GM10266 (cell line): ENCODE measurements at regions not wholly inside any gene's neighbourhood (a gene's known extent, or its start where the extent isn't known, plus 50 kb on each side); places are given as distances from the start of the nearest gene placed in this dataset.

Experiments used
- DNase-seq: peaks from one replicate; pipeline ENCODE4 v3.0.0; 2012; ENCODE audit errors: extremely low spot score
- CTCF ChIP-seq: IDR thresholded peaks from 2 replicates; pipeline ENCODE4 v1.5.1; 2012; ENCODE audit warnings: mild to moderate bottlenecking, low read depth; ENCODE audit not compliant: control insufficient read depth, insufficient read depth; ENCODE audit errors: missing control alignments

- no peak for TF ChIP-seq CTCF
- DNase-seq = no peak
Observed at GRCh38 chr2:116073731-116074130, 1631.3 kb downstream of the DPP10 start.

GRCh38 chr2:116074161-116074560, 1631.7 kb downstream of the DPP10 start:
- DNase-seq = no peak
- TF ChIP-seq CTCF = no peak

- no peak for TF ChIP-seq CTCF
- DNase-seq = no peak
Observed at GRCh38 chr2:116088236-116088635, 1645.8 kb downstream of the DPP10 start.

- no peak for DNase-seq
- TF ChIP-seq CTCF = no peak
Observed at GRCh38 chr2:116094196-116094595, 1651.8 kb downstream of the DPP10 start.

DNA sequence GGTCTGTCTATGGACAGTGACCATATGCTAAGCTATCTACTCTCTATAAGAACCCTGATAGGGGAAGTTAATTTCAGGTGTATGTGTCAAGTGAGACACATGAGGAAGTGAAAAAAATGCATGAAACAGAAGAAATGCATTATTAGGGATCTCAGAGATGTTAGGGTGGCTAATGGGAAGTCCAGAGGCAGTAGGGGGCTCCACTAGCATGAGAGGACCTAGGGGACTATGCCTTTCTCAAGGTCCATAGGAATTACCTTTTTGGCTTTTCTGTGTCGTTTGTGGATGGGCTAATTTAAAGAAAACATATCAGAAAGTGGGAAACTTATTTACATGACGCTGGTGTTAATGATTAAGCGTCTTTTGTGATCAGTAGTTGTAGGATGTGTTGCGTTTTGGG, 1653.2 kb downstream of the DPP10 start:
- no peak for TF ChIP-seq CTCF
- no peak for DNase-seq

GRCh38 chr2:116098049-116098448, 1655.6 kb downstream of the DPP10 start:
- TF ChIP-seq CTCF = no peak
- DNase-seq = no peak

DNA sequence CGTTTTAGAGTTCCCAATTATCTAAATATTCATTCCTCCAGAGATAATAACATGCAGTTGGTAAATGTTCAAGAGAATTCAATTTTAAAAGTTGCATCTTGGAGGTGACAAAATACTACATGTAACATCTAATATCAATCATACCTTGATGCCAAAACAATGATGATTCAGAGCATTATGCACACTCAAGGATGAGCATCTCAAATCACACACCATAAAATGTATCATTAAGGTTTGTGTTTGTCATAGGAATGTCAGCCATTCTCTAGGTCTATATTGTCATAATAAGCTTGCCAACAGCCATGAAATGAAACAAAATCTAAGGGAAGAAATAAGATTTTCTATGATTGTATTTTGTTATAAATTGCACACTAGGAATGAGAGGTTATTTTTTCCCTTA, 1667.0 kb downstream of the DPP10 start:
- TF ChIP-seq CTCF = no peak
- DNase-seq = no peak
